Stimulated activated CD8-positive, alpha-beta memory T cell treated with anti-CD3 and anti-CD28 coated beads, Interleukin-15, amount 100 ng/mL, for 4 hours (primary cell): ENCODE measurements at regions not wholly inside any gene's neighbourhood (a gene's known extent, or its start where the extent isn't known, plus 50 kb on each side); places are given as distances from the start of the nearest gene placed in this dataset.

Source experiments
- DNase-seq, 2 donors: peaks; one replicate each; pipeline ENCODE4 v3.0.0-alpha.2; 2020; ENCODE audit warnings: low read depth in 2 of 2

- no peak for DNase-seq
Measured at GRCh38 chr15:94893091-94893490, 661.7 kb downstream of the MCTP2 start.

GRCh38 chr15:94894056-94894455, 662.7 kb downstream of the MCTP2 start:
- no peak for DNase-seq

- no peak for DNase-seq
Measured at GRCh38 chr15:94909510-94909909, 678.1 kb downstream of the MCTP2 start.

GRCh38 chr15:94910166-94910565, 678.8 kb downstream of the MCTP2 start:
- DNase-seq = no peak

- DNase-seq = no peak
Measured at GRCh38 chr15:94912760-94913159, 681.4 kb downstream of the MCTP2 start.

- no peak for DNase-seq
Measured at GRCh38 chr15:94917068-94917467, 685.7 kb downstream of the MCTP2 start.

- no peak for DNase-seq
Measured at GRCh38 chr15:94921936-94922335, 690.6 kb downstream of the MCTP2 start.

GRCh38 chr15:94924057-94924456, 692.7 kb downstream of the MCTP2 start:
- DNase-seq = no peak

GRCh38 chr15:94924971-94925598, 693.7 kb downstream of the MCTP2 start:
- no peak for DNase-seq

GRCh38 chr15:94925680-94926079, 694.3 kb downstream of the MCTP2 start:
- DNase-seq = no peak

GRCh38 chr15:94927003-94927402, 695.6 kb downstream of the MCTP2 start:
- DNase-seq = no peak

- DNase-seq = no peak
Measured at GRCh38 chr15:94929282-94929681, 697.9 kb downstream of the MCTP2 start.

GRCh38 chr15:94930441-94930840, 699.1 kb downstream of the MCTP2 start:
- no peak for DNase-seq

- no peak for DNase-seq
Measured at GRCh38 chr15:94930960-94931359, 699.6 kb downstream of the MCTP2 start.

GRCh38 chr15:94934440-94934839, 703.1 kb downstream of the MCTP2 start:
- DNase-seq = no peak

- DNase-seq = no peak
Measured at GRCh38 chr15:94937242-94937641, 705.9 kb downstream of the MCTP2 start.

GRCh38 chr15:94943888-94944287, 712.5 kb downstream of the MCTP2 start:
- no peak for DNase-seq

GRCh38 chr15:94951538-94951937, 720.2 kb downstream of the MCTP2 start:
- no peak for DNase-seq

GRCh38 chr15:94963953-94964352, 732.6 kb downstream of the MCTP2 start:
- DNase-seq = no peak

- no peak for DNase-seq
Measured at GRCh38 chr15:94965593-94965992, 734.2 kb downstream of the MCTP2 start.

GRCh38 chr15:94968133-94968532, 736.8 kb downstream of the MCTP2 start:
- DNase-seq = no peak

GRCh38 chr15:94970096-94970495, 738.7 kb downstream of the MCTP2 start:
- no peak for DNase-seq

- no peak for DNase-seq
Measured at GRCh38 chr15:94970802-94971201, 739.4 kb downstream of the MCTP2 start.

- DNase-seq = no peak
Measured at GRCh38 chr15:94972314-94972713, 741.0 kb downstream of the MCTP2 start.
